K562 (cell line): ENCODE measurements at regions not wholly inside any gene's neighbourhood (a gene's known extent, or its start where the extent isn't known, plus 50 kb on each side); places are given as distances from the start of the nearest gene placed in this dataset.

Source experiments
- ATAC-seq: fragments of 200-7000 bp; cut with Tn5 transposase; 3 replicates; pipeline ENCODE4 v1.9.1; 2020; ENCODE audit warnings: moderate library complexity
- BruUV-seq: library from RNA; stranded (reverse); fragments of 400-500 nt; replicated peaks from 2 replicates; lab custom pipeline; 2021; lab: Mats Ljungman, UMichigan
- CTCF ChIA-PET: fragments of 300-600 bp; formaldehyde crosslinking; extraction: SDS; loops from one replicate; lab custom pipeline; 2021; ENCODE audit warnings: low intra/inter-chr PET ratio; lab: Yijun Ruan, JAX
- POLR2A ChIA-PET: fragments of 300-600, 350-650 bp; sonication (Branson Sonifier 250); formaldehyde crosslinking; extraction: SDS; loops from one replicate; lab custom pipeline; 2021; ENCODE audit warnings: antibody characterized with exemption, inconsistent platforms; lab: Yijun Ruan, JAX
- DNase-seq, 4 experiments: peaks; one replicate each; pipeline versions ENCODE4 v3.0.0 to v3.0.0-alpha.2; 2011 to 2018; ENCODE audit warnings: low spot score in 3 of 4, mixed read lengths in 3 of 4; ENCODE audit errors: extremely low read depth in 1 of 4
- FAIRE-seq: peaks from 2 replicates; lab custom pipeline; 2011; peaks lifted over from hg19 to GRCh38; lab: Jason Lieb, UNC
- H2AFZ ChIP-seq: 2 replicates; pipeline ENCODE4 v1.6.0; 2011; ENCODE audit warnings: low read depth, low read length, control low read depth, inconsistent platforms
- H3K27ac ChIP-seq: fragments of 200-600 bp; 3 replicates; pipeline ENCODE4 v1.8.0; 2011; ENCODE audit warnings: low read depth, mild to moderate bottlenecking, control low read depth, inconsistent platforms, low read length, moderate library complexity, mixed read lengths; ENCODE audit errors: extremely low read depth
- H3K27me3 ChIP-seq, 2 experiments: fragments of 300-600 bp in 1 of 2; 2 replicates in 1 of 2; 3 replicates in 1 of 2; pipeline versions ENCODE4 v1.6.0 to v1.8.0; 2011; ENCODE audit warnings: inconsistent platforms in 2 of 2, low read length in 2 of 2, mild to moderate bottlenecking in 1 of 2, mixed read lengths in 1 of 2, moderate library complexity in 1 of 2; ENCODE audit not compliant: control insufficient read depth in 2 of 2, insufficient read depth in 2 of 2
- H3K36me3 ChIP-seq: fragments of 300-600 bp; 3 replicates; pipeline ENCODE4 v1.8.0; 2011; ENCODE audit warnings: mild to moderate bottlenecking, low read length, inconsistent platforms; ENCODE audit not compliant: control insufficient read depth, insufficient read depth
- H3K4me1 ChIP-seq, 2 experiments: fragments of 200-600 bp in 1 of 2; replicated peaks in 1 of 2; 2 replicates in 1 of 2; 3 replicates in 1 of 2; pipeline versions ENCODE4 v1.5.1 to v1.8.0; 2011; ENCODE audit warnings: inconsistent platforms in 2 of 2, low read length in 2 of 2, mild to moderate bottlenecking in 1 of 2, mixed read lengths in 1 of 2, moderate library complexity in 1 of 2; ENCODE audit not compliant: control insufficient read depth in 2 of 2, insufficient read depth in 2 of 2
- H3K4me2 ChIP-seq: 2 replicates; pipeline ENCODE4 v1.6.1; 2011; ENCODE audit warnings: low read length, control low read depth, inconsistent platforms, mixed read lengths; ENCODE audit not compliant: insufficient read depth
- H3K4me3 ChIP-seq: fragments of 200-600 bp; sonication (generic), shearing (Covaris generic); 2 replicates; pipeline ENCODE4 v1.5.1; 2016; ENCODE audit warnings: control low read depth, inconsistent platforms
- H3K79me2 ChIP-seq: fragments of 200-600 bp; 3 replicates; pipeline ENCODE4 v1.8.0; 2011; ENCODE audit warnings: low read length, inconsistent platforms; ENCODE audit not compliant: control insufficient read depth, insufficient read depth
- H3K9ac ChIP-seq, 2 experiments: 2 replicates each; pipeline versions ENCODE4 v1.6.0 to v1.6.1; 2011; ENCODE audit warnings: low read depth in 2 of 2, low read length in 2 of 2, control low read depth in 1 of 2, inconsistent platforms in 1 of 2, mild to moderate bottlenecking in 1 of 2, mixed read lengths in 1 of 2; ENCODE audit not compliant: insufficient read depth in 1 of 2
- H3K9me1 ChIP-seq: one replicate; pipeline ENCODE4 v1.6.0; 2011; ENCODE audit warnings: inconsistent platforms, mild to moderate bottlenecking, low read length, moderate library complexity; ENCODE audit not compliant: control insufficient read depth, insufficient read depth
- H3K9me3 ChIP-seq: replicated peaks from 2 replicates; pipeline ENCODE4 v1.5.1; 2011; ENCODE audit warnings: low read depth, low read length, inconsistent platforms; ENCODE audit not compliant: control insufficient read depth, insufficient read depth
- H4K20me1 ChIP-seq: replicated peaks from 2 replicates; pipeline ENCODE4 v1.6.1; 2011; ENCODE audit warnings: low read length, inconsistent platforms, mixed read lengths; ENCODE audit not compliant: control insufficient read depth, insufficient read depth
- ATF1 ChIP-seq, 2 experiments: fragments of 450-650 bp in 1 of 2; IDR thresholded peaks; 2 replicates each; pipeline ENCODE4 v1.6.1; 2016; ENCODE audit warnings: missing compliant biosample characterization in 1 of 2, missing genetic modification characterization in 1 of 2
- CBX2 ChIP-seq: fragments of 200-600 bp; sonication (generic); IDR thresholded peaks from one replicate; pipeline ENCODE4 v1.6.1; 2012; ENCODE audit warnings: mild to moderate bottlenecking, low read length, inconsistent platforms; ENCODE audit not compliant: insufficient read depth, poor library complexity, severe bottlenecking
- CCAR2 ChIP-seq: fragments of 200-400 bp; formaldehyde crosslinking; IDR thresholded peaks from 2 replicates; pipeline ENCODE4 v1.6.1; 2017; ENCODE audit warnings: mild to moderate bottlenecking, low read depth, low read length
- CXXC5 ChIP-seq: fragments of 250-450 bp; sonication (Bioruptor Pico); IDR thresholded peaks from 2 replicates; pipeline ENCODE4 v1.8.0; 2022; ENCODE audit warnings: inconsistent platforms, mild to moderate bottlenecking, moderate library complexity
- LARP7 ChIP-seq: fragments of 450-650 bp; IDR thresholded peaks from 2 replicates; pipeline ENCODE4 v1.6.1; 2016
- NCOA6 ChIP-seq: fragments of 450-650 bp; IDR thresholded peaks from 2 replicates; pipeline ENCODE4 v1.6.1; 2017; ENCODE audit warnings: mild to moderate bottlenecking
- NR1H2 ChIP-seq: sonication (generic); formaldehyde crosslinking; IDR thresholded peaks from 2 replicates; pipeline ENCODE4 v1.4.0; 2020; ENCODE audit warnings: mild to moderate bottlenecking, missing genetic modification reagents
- POLR3A ChIP-seq: IDR thresholded peaks from 2 replicates; pipeline ENCODE4 v1.6.1; 2011; ENCODE audit warnings: borderline replicate concordance, mild to moderate bottlenecking, moderate library complexity; ENCODE audit not compliant: insufficient read length, insufficient read depth; ENCODE audit errors: extremely low read depth
- SIN3A ChIP-seq, 2 experiments: fragments of 150-350 bp in 1 of 2; IDR thresholded peaks; 2 replicates each; pipeline ENCODE4 v1.6.1; 2011 to 2016; ENCODE audit warnings: borderline replicate concordance in 2 of 2, low read depth in 2 of 2, low read length in 2 of 2, mild to moderate bottlenecking in 2 of 2, moderate library complexity in 2 of 2; ENCODE audit not compliant: control insufficient read depth in 1 of 2
- SIN3B ChIP-seq: fragments of 450-650 bp; IDR thresholded peaks from 2 replicates; pipeline ENCODE4 v1.6.1; 2017; ENCODE audit warnings: low read depth, mild to moderate bottlenecking, moderate library complexity
- SMARCE1 ChIP-seq: fragments of 450-650 bp; IDR thresholded peaks from 2 replicates; pipeline ENCODE4 v1.7.1; 2016; ENCODE audit warnings: mild to moderate bottlenecking
- ZNF212 ChIP-seq: fragments of 450-650 bp; formaldehyde crosslinking; IDR thresholded peaks from 2 replicates; pipeline ENCODE4 v1.4.0; 2020; ENCODE audit warnings: mild to moderate bottlenecking
- ZNF717 ChIP-seq: fragments of 250-450 bp; sonication (Bioruptor Pico); IDR thresholded peaks from 2 replicates; pipeline ENCODE4 v1.5.0; 2021
- ZNF778 ChIP-seq: fragments of 450-650 bp; formaldehyde crosslinking; IDR thresholded peaks from 2 replicates; pipeline ENCODE4 v1.4.0; 2020; ENCODE audit warnings: mild to moderate bottlenecking, moderate library complexity
- WGBS: fragments of 100-300 bp; shearing (Covaris generic); methylation state at CpG from one replicate; pipeline ENCODE4 v1.1.6; 2016; ENCODE audit warnings: low coverage, mixed read lengths; ENCODE audit not compliant: insufficient coverage; ENCODE audit errors: missing lambda C conversion rate; 5-methylcytosine and 5-hydroxymethylcytosine counted together
- in situ Hi-C: fragments of 300-500 bp; cut with MboI; formaldehyde crosslinking; loops from 4 replicates; pipeline ENCODE4 v1.15.0; 2018; ENCODE audit warnings: inconsistent platforms, mixed read lengths
- intact Hi-C: fragments of 100-400 bp; cut with micrococcal nuclease; formaldehyde crosslinking; loops from 2 replicates; pipeline ENCODE4 v1.14.2; 2022
- TF ChIP-seq, protein P1 (sequence below): fragments of 250-450 bp; sonication (Bioruptor Pico); IDR thresholded peaks from 2 replicates; pipeline ENCODE4 v1.8.0; 2022; ENCODE audit warnings: moderate library complexity, mild to moderate bottlenecking, inconsistent platforms
- TF ChIP-seq, protein P2 (sequence below): fragments of 450-650 bp; IDR thresholded peaks from 2 replicates; pipeline ENCODE4 v1.6.1; 2016; ENCODE audit warnings: antibody characterized with exemption

DNA sequence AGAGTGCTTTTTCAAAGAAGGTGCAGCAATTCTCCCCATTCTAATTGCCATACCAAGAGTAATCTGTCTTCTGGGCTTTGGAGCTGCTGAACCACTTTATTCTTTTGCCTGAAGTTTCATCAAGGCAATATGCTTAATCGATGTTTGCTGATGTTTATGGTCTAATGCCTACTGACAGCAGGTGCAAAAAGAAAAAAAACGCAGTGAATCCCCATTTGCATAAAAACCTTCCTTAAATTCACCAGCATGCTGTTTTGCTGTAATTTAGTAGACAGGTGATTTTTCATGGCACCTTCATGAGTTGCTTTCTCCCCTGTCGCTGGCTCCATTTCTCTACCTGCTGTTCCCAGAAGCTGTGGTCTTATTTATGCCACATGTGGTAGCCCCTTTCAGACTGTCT, 83.1 kb upstream of the MAST4 start:
- Histone ChIP-seq H3K4me1 (no peaks in the 10 kb centered on the region), H3K4me3 (no peak overlapping the region), H3K9me3 (no peaks in the 10 kb centered on the region), H2AFZ (no peak overlapping the region), H3K27ac (no peak overlapping the region), H3K4me2 (no peak overlapping the region), H3K9me1 (no peaks in the 10 kb centered on the region), H3K27me3 (no peaks in the 10 kb centered on the region), H3K79me2 (no peaks in the 10 kb centered on the region), H3K9ac (no peak overlapping the region), H4K20me1 (no peaks in the 10 kb centered on the region), H3K36me3 (no peaks in the 10 kb centered on the region)
- POLR2A ChIA-PET: no interaction called here
- no peak for DNase-seq
- 0% methylated on average over 3 of the region's 3 CpGs for whole genome bisulfite sequencing
- CTCF ChIA-PET: no interaction called here
- no peak for ATAC-seq
- in situ Hi-C loops (no loop called here), intact Hi-C loops (no loop called here)
- no peak for TF ChIP-seq ZNF212 (CRISPR knock-in tag)
- no peak for TF ChIP-seq SMARCE1
- TF ChIP-seq CXXC5 (CRISPR knock-in tag): no peak
- TF ChIP-seq, protein P1, sequence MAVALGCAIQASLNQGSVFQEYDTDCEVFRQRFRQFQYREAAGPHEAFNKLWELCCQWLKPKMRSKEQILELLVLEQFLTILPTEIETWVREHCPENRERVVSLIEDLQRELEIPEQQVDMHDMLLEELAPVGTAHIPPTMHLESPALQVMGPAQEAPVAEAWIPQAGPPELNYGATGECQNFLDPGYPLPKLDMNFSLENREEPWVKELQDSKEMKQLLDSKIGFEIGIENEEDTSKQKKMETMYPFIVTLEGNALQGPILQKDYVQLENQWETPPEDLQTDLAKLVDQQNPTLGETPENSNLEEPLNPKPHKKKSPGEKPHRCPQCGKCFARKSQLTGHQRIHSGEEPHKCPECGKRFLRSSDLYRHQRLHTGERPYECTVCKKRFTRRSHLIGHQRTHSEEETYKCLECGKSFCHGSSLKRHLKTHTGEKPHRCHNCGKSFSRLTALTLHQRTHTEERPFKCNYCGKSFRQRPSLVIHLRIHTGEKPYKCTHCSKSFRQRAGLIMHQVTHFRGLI (CRISPR knock-in tag): no peak
- TF ChIP-seq ZNF778 (CRISPR knock-in tag): no peak
- no peak for TF ChIP-seq ZNF717 (CRISPR knock-in tag)
- FAIRE-seq: no peak
- no TSS peak for BruUV-seq

DNA sequence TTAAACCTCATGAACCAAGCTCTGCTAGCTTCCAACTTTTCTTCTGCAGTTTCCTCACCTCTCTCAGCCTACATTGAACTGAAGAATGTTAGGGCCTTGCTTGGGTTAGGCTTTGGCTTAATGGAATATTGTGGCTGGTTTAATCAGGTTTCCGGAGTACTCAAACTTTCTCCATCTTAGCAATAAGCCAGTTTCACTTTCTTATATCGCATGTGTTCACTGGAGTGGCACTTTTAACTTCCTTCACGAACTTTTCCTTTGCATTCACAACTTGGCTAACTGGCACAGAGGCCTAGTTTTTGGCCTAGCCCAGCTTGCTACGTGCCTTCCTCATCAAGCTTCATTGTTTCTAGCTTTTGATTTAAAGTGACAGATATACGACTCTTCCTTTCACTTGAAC, 81.0 kb upstream of the MAST4 start:
- ATAC-seq (no peak), FAIRE-seq (no peak), DNase-seq (no peak)
- Histone ChIP-seq H4K20me1 (no peaks in the 10 kb centered on the region), H3K4me1 (no peaks in the 10 kb centered on the region), H3K4me3 (no peak overlapping the region), H3K9ac (no peak overlapping the region), H3K9me1 (no peaks in the 10 kb centered on the region), H3K36me3 (no peaks in the 10 kb centered on the region), H3K27me3 (no peaks in the 10 kb centered on the region), H3K79me2 (no peaks in the 10 kb centered on the region), H3K9me3 (no peaks in the 10 kb centered on the region), H2AFZ (no peak overlapping the region), H3K27ac (no peak overlapping the region), H3K4me2 (no peak overlapping the region)
- ChIA-PET CTCF (no interaction called here), POLR2A (no interaction called here)
- 2% methylated on average over 5 of the region's 5 CpGs for WGBS
- intact Hi-C loops: no loop called here
- BruUV-seq: no TSS peak
- in situ Hi-C loops: no loop called here
- TF ChIP-seq, protein P2, sequence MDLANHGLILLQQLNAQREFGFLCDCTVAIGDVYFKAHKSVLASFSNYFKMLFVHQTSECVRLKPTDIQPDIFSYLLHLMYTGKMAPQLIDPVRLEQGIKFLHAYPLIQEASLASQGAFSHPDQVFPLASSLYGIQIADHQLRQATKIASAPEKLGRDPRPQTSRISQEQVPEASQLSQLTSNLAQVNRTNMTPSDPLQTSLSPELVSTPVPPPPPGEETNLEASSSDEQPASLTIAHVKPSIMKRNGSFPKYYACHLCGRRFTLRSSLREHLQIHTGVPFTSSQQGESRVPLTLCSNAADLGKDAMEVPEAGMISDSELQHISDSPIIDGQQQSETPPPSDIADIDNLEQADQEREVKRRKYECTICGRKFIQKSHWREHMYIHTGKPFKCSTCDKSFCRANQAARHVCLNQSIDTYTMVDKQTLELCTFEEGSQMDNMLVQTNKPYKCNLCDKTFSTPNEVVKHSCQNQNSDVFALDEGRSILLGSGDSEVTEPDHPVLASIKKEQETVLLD: no peak
- TF ChIP-seq CBX2 (no peak), SIN3B (no peak), POLR3A (no peak), SIN3A (IDR thresholded peaks at IDR 0.05; ENCODE audit: borderline replicate concordance in 2 of 2, control insufficient read depth in 1 of 2, low read depth in 2 of 2, low read length in 2 of 2) (no peak), NCOA6 (no peak), LARP7 (no peak), ATF1 (CRISPR knock-in tag; IDR thresholded peaks at IDR 0.05) (no peak), ATF1 (tag; IDR thresholded peaks at IDR 0.05) (no peak), NR1H2 (CRISPR knock-in tag) (no peak), CCAR2 (no peak)
